HEK293 (cell line): ENCODE measurements at regions not wholly inside any gene's neighbourhood (a gene's known extent, or its start where the extent isn't known, plus 50 kb on each side); places are given as distances from the start of the nearest gene placed in this dataset.

Source experiments
- CTCF ChIA-PET: fragments of 350-600 bp; formaldehyde crosslinking; extraction: SDS; loops from one replicate; lab custom pipeline; 2021; ENCODE audit warnings: antibody characterized with exemption; lab: Yijun Ruan, JAX
- POLR2A ChIA-PET: fragments of 300-600 bp; formaldehyde crosslinking; extraction: SDS; loops from one replicate; lab custom pipeline; 2020; ENCODE audit warnings: antibody characterized with exemption, inconsistent platforms; lab: Yijun Ruan, JAX
- H3K27ac ChIP-seq: fragments of 200-500 bp; sonication (Bioruptor generic); 2 replicates; pipeline ENCODE4 v1.5.1; 2014; ENCODE audit warnings: low read depth, low read length, control low read depth, inconsistent platforms; ENCODE audit errors: extremely low read depth
- H3K36me3 ChIP-seq, 2 experiments: fragments of 200-500 bp in 1 of 2; sonication (Bioruptor generic) in 1 of 2; 1 replicate in 1 of 2; 2 replicates in 1 of 2; pipeline ENCODE4 v1.5.1; 2014 to 2017; ENCODE audit warnings: inconsistent platforms in 2 of 2, low read length in 2 of 2; ENCODE audit not compliant: control insufficient read depth in 2 of 2, insufficient read depth in 1 of 2
- H3K4me1 ChIP-seq: fragments of 200-500 bp; sonication (Bioruptor generic); 2 replicates; pipeline ENCODE4 v1.5.1; 2014; ENCODE audit warnings: mild to moderate bottlenecking, low read length, inconsistent platforms; ENCODE audit not compliant: control insufficient read depth, insufficient read depth
- H3K4me3 ChIP-seq: 2 replicates; pipeline ENCODE4 v1.5.1; 2011; ENCODE audit warnings: low read depth, mild to moderate bottlenecking, control low read depth, low read length, moderate library complexity
- H3K9me3 ChIP-seq: fragments of 200-500 bp; sonication (Bioruptor generic); 2 replicates; pipeline ENCODE4 v1.5.1; 2014; ENCODE audit warnings: low read depth, low read length, inconsistent platforms; ENCODE audit not compliant: control insufficient read depth, insufficient read depth
- SP2 ChIP-seq: fragments of 450-650 bp; formaldehyde crosslinking; IDR thresholded peaks from 2 replicates; pipeline ENCODE4 v1.5.1; 2016; ENCODE audit warnings: missing biosample characterization, missing genetic modification characterization
- TSHZ1 ChIP-seq: fragments of 450-650 bp; formaldehyde crosslinking; IDR thresholded peaks from 2 replicates; pipeline ENCODE4 v1.5.1; 2016; ENCODE audit warnings: missing biosample characterization, missing genetic modification characterization, borderline replicate concordance
- ZBTB1 ChIP-seq: fragments of 450-650 bp; formaldehyde crosslinking; IDR thresholded peaks from 2 replicates; pipeline ENCODE4 v1.5.1; 2016; ENCODE audit warnings: missing biosample characterization, missing genetic modification characterization
- ZBTB20 ChIP-seq: fragments of 450-650 bp; formaldehyde crosslinking; IDR thresholded peaks from 2 replicates; pipeline ENCODE4 v1.5.1; 2016; ENCODE audit warnings: missing biosample characterization, missing genetic modification characterization
- ZBTB44 ChIP-seq: fragments of 450-650 bp; IDR thresholded peaks from 2 replicates; pipeline ENCODE4 v1.5.1; 2018; ENCODE audit warnings: missing biosample characterization, mild to moderate bottlenecking, missing genetic modification characterization
- ZFP3 ChIP-seq: fragments of 450-650 bp; formaldehyde crosslinking; IDR thresholded peaks from 2 replicates; pipeline ENCODE4 v1.5.1; 2016; ENCODE audit warnings: low read depth, missing biosample characterization, missing genetic modification characterization
- ZIC2 ChIP-seq: fragments of 450-650 bp; formaldehyde crosslinking; IDR thresholded peaks from 2 replicates; pipeline ENCODE4 v1.5.1; 2016; ENCODE audit warnings: missing biosample characterization, missing genetic modification characterization
- ZNF114 ChIP-seq: fragments of 450-650 bp; formaldehyde crosslinking; IDR thresholded peaks from 2 replicates; pipeline ENCODE4 v1.5.0; 2017; ENCODE audit warnings: missing biosample characterization, missing genetic modification characterization
- ZNF121 ChIP-seq: fragments of 450-650 bp; formaldehyde crosslinking; IDR thresholded peaks from 2 replicates; pipeline ENCODE4 v1.5.1; 2016; ENCODE audit warnings: missing biosample characterization, missing genetic modification characterization
- ZNF138 ChIP-seq: fragments of 450-650 bp; formaldehyde crosslinking; IDR thresholded peaks from 2 replicates; pipeline ENCODE4 v1.5.1; 2016; ENCODE audit warnings: missing biosample characterization, missing genetic modification characterization, borderline replicate concordance
- ZNF157 ChIP-seq: fragments of 450-650 bp; formaldehyde crosslinking; IDR thresholded peaks from 2 replicates; pipeline ENCODE4 v1.5.1; 2016; ENCODE audit warnings: missing biosample characterization, missing genetic modification characterization
- ZNF366 ChIP-seq: fragments of 450-650 bp; formaldehyde crosslinking; conservative IDR thresholded peaks from 2 replicates; pipeline ENCODE4 v1.5.1; 2016; ENCODE audit warnings: missing biosample characterization, missing genetic modification characterization
- ZNF37A ChIP-seq: fragments of 450-650 bp; IDR thresholded peaks from 2 replicates; pipeline ENCODE4 v1.5.1; 2018; ENCODE audit warnings: missing biosample characterization, missing genetic modification characterization
- ZNF404 ChIP-seq: fragments of 450-650 bp; formaldehyde crosslinking; IDR thresholded peaks from 2 replicates; pipeline ENCODE4 v1.5.1; 2017; ENCODE audit warnings: missing biosample characterization, missing genetic modification characterization
- ZNF48 ChIP-seq: fragments of 450-650 bp; formaldehyde crosslinking; IDR thresholded peaks from 2 replicates; pipeline ENCODE4 v1.5.1; 2016; ENCODE audit warnings: missing biosample characterization, missing genetic modification characterization
- ZNF510 ChIP-seq: fragments of 450-650 bp; formaldehyde crosslinking; IDR thresholded peaks from 2 replicates; pipeline ENCODE4 v1.5.1; 2018; ENCODE audit warnings: mild to moderate bottlenecking, missing genetic modification characterization, missing biosample characterization; ENCODE audit not compliant: insufficient replicate concordance
- ZNF623 ChIP-seq: fragments of 450-650 bp; formaldehyde crosslinking; IDR thresholded peaks from 2 replicates; pipeline ENCODE4 v1.5.1; 2016; ENCODE audit warnings: missing biosample characterization, missing genetic modification characterization
- ZNF664 ChIP-seq: fragments of 450-650 bp; formaldehyde crosslinking; IDR thresholded peaks from 2 replicates; pipeline ENCODE4 v1.5.1; 2016; ENCODE audit warnings: missing biosample characterization, missing genetic modification characterization
- ZNF692 ChIP-seq: fragments of 450-650 bp; formaldehyde crosslinking; IDR thresholded peaks from 2 replicates; pipeline ENCODE4 v1.5.1; 2016; ENCODE audit warnings: missing biosample characterization, missing genetic modification characterization
- ZNF776 ChIP-seq: fragments of 450-650 bp; formaldehyde crosslinking; IDR thresholded peaks from 2 replicates; pipeline ENCODE4 v1.5.0; 2017; ENCODE audit warnings: missing biosample characterization, missing genetic modification characterization, borderline replicate concordance
- ZNF785 ChIP-seq: fragments of 450-650 bp; formaldehyde crosslinking; IDR thresholded peaks from 2 replicates; pipeline ENCODE4 v1.5.1; 2016; ENCODE audit warnings: missing biosample characterization, missing genetic modification characterization
- ZNF791 ChIP-seq: fragments of 450-650 bp; formaldehyde crosslinking; IDR thresholded peaks from 2 replicates; pipeline ENCODE4 v1.5.1; 2016; ENCODE audit warnings: missing biosample characterization, missing genetic modification characterization
- ZNF830 ChIP-seq: fragments of 450-650 bp; IDR thresholded peaks from 2 replicates; pipeline ENCODE4 v1.5.0; 2018; ENCODE audit warnings: missing biosample characterization, missing genetic modification characterization, low read depth, mild to moderate bottlenecking, moderate library complexity
- TF ChIP-seq, protein P1 (sequence below): fragments of 450-650 bp; formaldehyde crosslinking; optimal IDR thresholded peaks from 2 replicates; pipeline ENCODE3; 2016; ENCODE audit warnings: missing biosample characterization, mild to moderate bottlenecking, missing genetic modification characterization
- TF ChIP-seq, protein P2 (sequence below): fragments of 450-650 bp; formaldehyde crosslinking; IDR thresholded peaks from 2 replicates; pipeline ENCODE4 v1.5.1; 2016; ENCODE audit warnings: missing biosample characterization, missing genetic modification characterization

DNA sequence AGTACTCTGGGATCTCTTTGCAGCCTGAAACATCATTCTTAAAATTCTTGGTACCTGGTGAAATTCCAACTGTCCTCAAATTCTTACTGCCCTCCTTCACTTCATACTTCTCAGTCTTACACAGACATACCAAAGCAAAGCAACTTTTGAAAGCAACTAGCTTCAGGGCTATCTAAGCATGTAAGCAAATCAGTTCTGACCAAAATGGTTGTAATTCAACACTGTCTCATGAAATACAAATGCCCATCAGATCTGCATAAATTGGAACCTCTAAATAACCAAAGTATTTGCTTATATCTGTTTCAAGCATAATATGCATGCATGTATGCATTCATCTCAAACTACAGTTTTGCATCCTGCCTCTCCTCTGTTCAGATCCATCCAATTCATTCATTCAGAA lies 308.1 kb upstream of the PPARGC1A start:
- no peaks in the 10 kb centered on the region for H3K4me1 ChIP-seq
- no peaks in the 10 kb centered on the region for H3K36me3 ChIP-seq
- H3K9me3 ChIP-seq: no peaks in the 10 kb centered on the region
- H3K27ac ChIP-seq: no peak overlapping the region
- H3K4me3 ChIP-seq: no peak overlapping the region
- ChIA-PET POLR2A (no interaction called here), CTCF (no interaction called here)
- TF ChIP-seq ZNF791 (tag by site-specific recombination): no peak
- TF ChIP-seq ZIC2 (tag by site-specific recombination): no peak
- no peak for TF ChIP-seq ZNF510 (tag by site-specific recombination)
- no peak for TF ChIP-seq SP2 (tag by site-specific recombination)
- TF ChIP-seq ZNF114 (tag by site-specific recombination): no peak
- no peak for TF ChIP-seq ZBTB1
- TF ChIP-seq, protein P1, sequence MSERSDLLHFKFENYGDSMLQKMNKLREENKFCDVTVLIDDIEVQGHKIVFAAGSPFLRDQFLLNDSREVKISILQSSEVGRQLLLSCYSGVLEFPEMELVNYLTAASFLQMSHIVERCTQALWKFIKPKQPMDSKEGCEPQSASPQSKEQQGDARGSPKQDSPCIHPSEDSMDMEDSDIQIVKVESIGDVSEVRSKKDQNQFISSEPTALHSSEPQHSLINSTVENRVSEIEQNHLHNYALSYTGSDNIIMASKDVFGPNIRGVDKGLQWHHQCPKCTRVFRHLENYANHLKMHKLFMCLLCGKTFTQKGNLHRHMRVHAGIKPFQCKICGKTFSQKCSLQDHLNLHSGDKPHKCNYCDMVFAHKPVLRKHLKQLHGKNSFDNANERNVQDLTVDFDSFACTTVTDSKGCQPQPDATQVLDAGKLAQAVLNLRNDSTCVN: no peak
- no peak for TF ChIP-seq ZFP3 (tag by site-specific recombination)
- TF ChIP-seq ZNF138 (tag by site-specific recombination): no peak
- no peak for TF ChIP-seq ZNF121
- TF ChIP-seq ZNF157 (tag by site-specific recombination): no peak
- no peak for TF ChIP-seq ZNF785
- TF ChIP-seq ZNF664 (tag by site-specific recombination): no peak
- no peak for TF ChIP-seq ZNF48 (tag by site-specific recombination)
- TF ChIP-seq ZNF776 (tag by site-specific recombination): no peak
- no peak for TF ChIP-seq ZNF404
- TF ChIP-seq ZNF37A (tag by site-specific recombination): no peak
- TF ChIP-seq, protein P2, sequence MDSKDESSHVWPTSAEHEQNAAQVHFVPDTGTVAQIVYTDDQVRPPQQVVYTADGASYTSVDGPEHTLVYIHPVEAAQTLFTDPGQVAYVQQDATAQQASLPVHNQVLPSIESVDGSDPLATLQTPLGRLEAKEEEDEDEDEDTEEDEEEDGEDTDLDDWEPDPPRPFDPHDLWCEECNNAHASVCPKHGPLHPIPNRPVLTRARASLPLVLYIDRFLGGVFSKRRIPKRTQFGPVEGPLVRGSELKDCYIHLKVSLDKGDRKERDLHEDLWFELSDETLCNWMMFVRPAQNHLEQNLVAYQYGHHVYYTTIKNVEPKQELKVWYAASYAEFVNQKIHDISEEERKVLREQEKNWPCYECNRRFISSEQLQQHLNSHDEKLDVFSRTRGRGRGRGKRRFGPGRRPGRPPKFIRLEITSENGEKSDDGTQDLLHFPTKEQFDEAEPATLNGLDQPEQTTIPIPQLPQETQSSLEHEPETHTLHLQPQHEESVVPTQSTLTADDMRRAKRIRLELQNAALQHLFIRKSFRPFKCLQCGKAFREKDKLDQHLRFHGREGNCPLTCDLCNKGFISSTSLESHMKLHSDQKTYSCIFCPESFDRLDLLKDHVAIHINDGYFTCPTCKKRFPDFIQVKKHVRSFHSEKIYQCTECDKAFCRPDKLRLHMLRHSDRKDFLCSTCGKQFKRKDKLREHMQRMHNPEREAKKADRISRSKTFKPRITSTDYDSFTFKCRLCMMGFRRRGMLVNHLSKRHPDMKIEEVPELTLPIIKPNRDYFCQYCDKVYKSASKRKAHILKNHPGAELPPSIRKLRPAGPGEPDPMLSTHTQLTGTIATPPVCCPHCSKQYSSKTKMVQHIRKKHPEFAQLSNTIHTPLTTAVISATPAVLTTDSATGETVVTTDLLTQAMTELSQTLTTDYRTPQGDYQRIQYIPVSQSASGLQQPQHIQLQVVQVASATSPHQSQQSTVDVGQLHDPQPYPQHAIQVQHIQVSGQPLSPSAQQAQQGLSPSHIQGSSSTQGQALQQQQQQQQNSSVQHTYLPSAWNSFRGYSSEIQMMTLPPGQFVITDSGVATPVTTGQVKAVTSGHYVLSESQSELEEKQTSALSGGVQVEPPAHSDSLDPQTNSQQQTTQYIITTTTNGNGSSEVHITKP (tag by site-specific recombination): no peak

- CTCF ChIA-PET: no interaction called here
- POLR2A ChIA-PET: no interaction called here
- TF ChIP-seq ZNF366 (tag by site-specific recombination) (no peak), ZNF692 (no peak), TSHZ1 (no peak), ZBTB20 (tag by site-specific recombination) (no peak), ZNF623 (no peak), ZNF830 (tag by site-specific recombination) (no peak), ZBTB44 (no peak)
Measured at GRCh38 chr4:24196785-24197184, 306.9 kb upstream of the PPARGC1A start.

More at GRCh38 chr4:24196785-24197184, 306.9 kb upstream of the PPARGC1A start:
- Histone ChIP-seq H3K4me1 (no peaks in the 10 kb centered on the region), H3K27ac (no peak overlapping the region), H3K9me3 (no peaks in the 10 kb centered on the region), H3K4me3 (no peak overlapping the region), H3K36me3 (no peaks in the 10 kb centered on the region)
